Activated CD8-positive, alpha-beta T cell treated with anti-CD3 and anti-CD28 coated beads for 36 hours (primary cell): ENCODE measurements at regions not wholly inside any gene's neighbourhood (a gene's known extent, or its start where the extent isn't known, plus 50 kb on each side); places are given as distances from the start of the nearest gene placed in this dataset.

Experiments
- ATAC-seq: fragments of 200-7000 bp; cut with Tn5 transposase; one replicate; pipeline ENCODE4 v1.10.0; 2021; ENCODE audit warnings: mild to moderate bottlenecking, moderate library complexity
- CTCF ChIA-PET: fragments of 350-600 bp; sonication (Branson Sonifier 250); formaldehyde crosslinking; loops from one replicate; lab custom pipeline; 2021; ENCODE audit warnings: antibody characterized with exemption; lab: Charles Lee
- POLR2A ChIA-PET: fragments of 350-600 bp; sonication (Branson Sonifier 250); formaldehyde crosslinking; loops from one replicate; lab custom pipeline; 2021; ENCODE audit warnings: antibody characterized with exemption; lab: Charles Lee
- DNase-seq: peaks from one replicate; pipeline ENCODE4 v3.0.0-alpha.2; 2020
- H3K27ac Mint-ChIP-seq: one replicate; pipeline ENCODE4 v1.8.0; 2021; ENCODE audit warnings: mild to moderate bottlenecking, mixed read lengths
- H3K27me3 Mint-ChIP-seq: one replicate; pipeline ENCODE4 v1.8.0; 2021; ENCODE audit warnings: mixed read lengths
- H3K36me3 Mint-ChIP-seq: one replicate; pipeline ENCODE4 v1.8.0; 2021; ENCODE audit warnings: low read depth, mixed read lengths
- H3K4me1 Mint-ChIP-seq: one replicate; pipeline ENCODE4 v1.8.0; 2021; ENCODE audit warnings: low read depth, mixed read lengths
- H3K4me3 Mint-ChIP-seq: one replicate; pipeline ENCODE4 v1.8.0; 2021; ENCODE audit warnings: mild to moderate bottlenecking, moderate library complexity, mixed read lengths
- H3K9me3 Mint-ChIP-seq: one replicate; pipeline ENCODE4 v1.8.0; 2021; ENCODE audit warnings: mixed read lengths
- intact Hi-C: fragments of 100-400 bp; cut with micrococcal nuclease; formaldehyde crosslinking; loops from one replicate; pipeline ENCODE4 v1.10.0; 2022
- TF ChIP-seq, protein P1 (sequence below): fragments of 200-600 bp; IDR thresholded peaks from one replicate; pipeline ENCODE4 v1.8.0; 2022; ENCODE audit warnings: antibody characterized with exemption, mild to moderate bottlenecking

DNA sequence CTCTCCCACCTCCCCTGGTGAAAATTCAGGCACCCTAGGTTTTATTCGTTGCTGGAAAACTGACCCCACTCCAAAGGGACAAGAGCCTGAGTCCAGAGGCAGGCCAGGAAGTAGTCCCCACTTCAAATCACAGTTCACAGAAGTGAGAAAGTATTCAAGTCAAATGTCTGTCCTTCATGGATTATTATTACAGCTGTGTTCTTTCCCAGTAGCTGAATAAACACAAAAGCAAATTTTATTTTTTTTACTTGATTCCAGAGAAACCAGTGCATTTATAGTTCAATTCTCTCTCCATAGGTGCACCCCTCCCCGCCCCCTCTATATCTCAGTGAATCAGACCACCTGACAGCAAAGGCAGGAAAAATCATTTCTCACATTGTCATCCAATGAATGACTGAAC, 113.8 kb upstream of the COL1A2 start:
- Mint-ChIP-seq H3K4me3 (no peak overlapping the region), H3K27ac (no peak overlapping the region), H3K4me1 (no peaks in the 10 kb centered on the region), H3K36me3 (no peaks in the 10 kb centered on the region), H3K9me3 (no peaks in the 10 kb centered on the region), H3K27me3 (peaks cover 12% of the 10 kb centered on the region)
- no peak for ATAC-seq
- intact Hi-C loops: no loop called here
- ChIA-PET POLR2A (no interaction called here), CTCF (interaction anchor here (1.4 kb wide), 1 partner anchor 8 kb away, joined by 3 read pairs; no protein-coding TSS in a partner anchor)
- TF ChIP-seq, protein P1, sequence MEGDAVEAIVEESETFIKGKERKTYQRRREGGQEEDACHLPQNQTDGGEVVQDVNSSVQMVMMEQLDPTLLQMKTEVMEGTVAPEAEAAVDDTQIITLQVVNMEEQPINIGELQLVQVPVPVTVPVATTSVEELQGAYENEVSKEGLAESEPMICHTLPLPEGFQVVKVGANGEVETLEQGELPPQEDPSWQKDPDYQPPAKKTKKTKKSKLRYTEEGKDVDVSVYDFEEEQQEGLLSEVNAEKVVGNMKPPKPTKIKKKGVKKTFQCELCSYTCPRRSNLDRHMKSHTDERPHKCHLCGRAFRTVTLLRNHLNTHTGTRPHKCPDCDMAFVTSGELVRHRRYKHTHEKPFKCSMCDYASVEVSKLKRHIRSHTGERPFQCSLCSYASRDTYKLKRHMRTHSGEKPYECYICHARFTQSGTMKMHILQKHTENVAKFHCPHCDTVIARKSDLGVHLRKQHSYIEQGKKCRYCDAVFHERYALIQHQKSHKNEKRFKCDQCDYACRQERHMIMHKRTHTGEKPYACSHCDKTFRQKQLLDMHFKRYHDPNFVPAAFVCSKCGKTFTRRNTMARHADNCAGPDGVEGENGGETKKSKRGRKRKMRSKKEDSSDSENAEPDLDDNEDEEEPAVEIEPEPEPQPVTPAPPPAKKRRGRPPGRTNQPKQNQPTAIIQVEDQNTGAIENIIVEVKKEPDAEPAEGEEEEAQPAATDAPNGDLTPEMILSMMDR: no peak
- no peak for DNase-seq

DNA sequence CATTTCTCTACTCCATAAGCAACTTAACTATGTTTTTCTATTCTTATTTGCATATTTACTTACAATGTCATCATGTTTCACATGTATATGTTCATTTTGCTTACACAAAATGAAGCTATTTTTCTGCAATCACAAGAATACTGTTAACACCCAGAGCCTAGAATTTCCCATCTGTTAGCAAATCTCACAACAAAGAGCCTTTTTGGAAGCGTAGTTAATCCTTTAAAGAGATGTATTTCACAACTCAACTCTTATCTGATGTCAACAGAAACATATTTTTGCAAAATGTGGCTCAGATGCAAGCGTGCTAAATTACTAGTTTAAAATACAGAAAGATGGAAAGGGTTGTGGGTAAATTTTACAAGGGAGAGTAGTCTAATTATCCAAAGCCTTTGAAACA, 110.6 kb upstream of the COL1A2 start:
- H3K4me3 Mint-ChIP-seq: no peak overlapping the region
- TF ChIP-seq, protein P1: no peak
- no peaks in the 10 kb centered on the region for H3K4me1 Mint-ChIP-seq
- CTCF ChIA-PET: no interaction called here
- peaks cover 6% of the 10 kb centered on the region for H3K27me3 Mint-ChIP-seq
- H3K27ac Mint-ChIP-seq: no peak overlapping the region
- H3K36me3 Mint-ChIP-seq: no peaks in the 10 kb centered on the region
- ATAC-seq (no peak), DNase-seq (no peak)
- POLR2A ChIA-PET: no interaction called here
- H3K9me3 Mint-ChIP-seq: no peaks in the 10 kb centered on the region
- intact Hi-C loops: no loop called here

DNA sequence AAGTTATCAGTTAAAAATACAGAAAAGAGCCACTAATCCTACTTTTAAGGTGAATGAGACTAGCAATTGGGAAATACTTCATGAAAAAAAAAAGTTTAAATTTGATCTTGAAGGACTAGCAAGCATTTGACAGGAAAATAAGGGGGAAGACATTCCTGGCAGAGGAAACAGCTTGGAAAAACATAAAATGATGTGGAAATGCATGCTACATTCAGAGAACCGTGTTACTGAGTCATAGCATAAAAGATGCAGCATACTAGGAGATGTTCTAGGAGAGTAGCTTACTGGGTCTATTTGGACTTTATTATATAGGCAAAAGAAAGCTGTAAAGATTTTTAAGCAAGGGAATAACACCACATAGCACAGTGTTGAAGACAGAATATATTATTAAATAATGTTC, 108.6 kb upstream of the COL1A2 start:
- intact Hi-C loops: no loop called here
- Mint-ChIP-seq H3K4me1 (no peaks in the 10 kb centered on the region), H3K27me3 (peaks cover 6% of the 10 kb centered on the region), H3K27ac (no peak overlapping the region), H3K9me3 (no peaks in the 10 kb centered on the region), H3K4me3 (no peak overlapping the region), H3K36me3 (no peaks in the 10 kb centered on the region)
- TF ChIP-seq, protein P1: no peak
- DNase-seq (no peak), ATAC-seq (no peak)
- ChIA-PET CTCF (no interaction called here), POLR2A (no interaction called here)

DNA sequence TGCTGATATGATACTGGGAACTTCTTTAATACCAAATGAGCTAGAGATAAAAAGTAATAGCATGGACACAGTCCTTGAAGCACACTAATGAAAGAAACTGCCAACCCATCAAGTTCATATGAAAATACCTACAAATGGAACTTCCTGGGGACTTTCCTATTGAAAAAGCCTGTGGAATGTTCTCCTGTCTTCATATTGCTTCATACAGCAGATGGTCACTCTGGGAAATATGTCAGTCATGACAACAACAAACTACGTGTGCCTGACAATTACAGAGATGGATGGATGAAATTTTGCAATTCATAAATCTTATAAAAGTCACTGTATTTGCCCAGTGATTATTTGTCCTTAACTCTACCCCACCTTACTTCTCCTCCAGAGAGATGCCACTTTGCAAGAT, 106.6 kb upstream of the COL1A2 start:
- Mint-ChIP-seq H3K9me3 (no peaks in the 10 kb centered on the region), H3K27me3 (peaks cover 6% of the 10 kb centered on the region), H3K27ac (no peak overlapping the region), H3K4me3 (no peak overlapping the region), H3K4me1 (no peaks in the 10 kb centered on the region), H3K36me3 (no peaks in the 10 kb centered on the region)
- ChIA-PET CTCF (interaction anchor here (1.0 kb wide), 1 partner anchor 148 kb away, joined by 3 read pairs; no protein-coding TSS in a partner anchor), POLR2A (no interaction called here)
- no peak for ATAC-seq
- no peak for DNase-seq
- TF ChIP-seq, protein P1: no peak
- intact Hi-C loops: no loop called here

DNA sequence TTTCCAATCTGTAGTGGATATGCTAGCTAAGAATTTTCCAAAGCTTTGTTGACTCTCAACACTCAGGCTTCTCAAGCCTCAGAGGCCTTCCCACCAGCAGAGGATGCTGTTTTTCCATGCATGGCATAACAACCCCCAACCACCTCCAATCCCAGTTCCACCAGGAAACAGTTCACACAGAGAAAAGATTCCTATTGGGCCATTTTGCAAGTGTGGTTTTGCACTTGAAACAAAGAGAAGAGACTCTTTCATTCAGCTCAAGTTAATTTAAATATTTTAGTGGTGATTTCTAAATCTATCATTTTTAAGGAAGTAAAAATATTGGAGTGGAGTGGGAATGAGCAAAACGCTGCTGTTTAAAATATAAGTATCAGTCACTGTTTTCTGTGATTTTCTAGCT, 105.6 kb upstream of the COL1A2 start:
- DNase-seq (peak; percentile 5), ATAC-seq (no peak)
- ChIA-PET CTCF (interaction anchor here (0.9 kb wide), 1 partner anchor 9 kb away, joined by 3 read pairs; no protein-coding TSS in a partner anchor), POLR2A (no interaction called here)
- peaks cover 6% of the 10 kb centered on the region for H3K27me3 Mint-ChIP-seq
- intact Hi-C loops: no loop called here
- no peak overlapping the region for H3K4me3 Mint-ChIP-seq
- H3K27ac Mint-ChIP-seq: no peak overlapping the region
- H3K9me3 Mint-ChIP-seq: no peaks in the 10 kb centered on the region
- H3K4me1 Mint-ChIP-seq: no peaks in the 10 kb centered on the region
- TF ChIP-seq, protein P1: no peak
- H3K36me3 Mint-ChIP-seq: no peaks in the 10 kb centered on the region
